Ishikawa (cell line): ENCODE measurements at regions not wholly inside any gene's neighbourhood (a gene's known extent, or its start where the extent isn't known, plus 50 kb on each side); places are given as distances from the start of the nearest gene placed in this dataset.

ENCODE experiments used
- CEBPB ChIP-seq: IDR thresholded peaks from 2 replicates; pipeline ENCODE4 v1.6.1; 2012
- CREB1 ChIP-seq: IDR thresholded peaks from 2 replicates; pipeline ENCODE4 v1.6.1; 2012; ENCODE audit warnings: low read depth
- EP300 ChIP-seq: IDR thresholded peaks from 2 replicates; pipeline ENCODE4 v1.6.1; 2012; ENCODE audit warnings: borderline replicate concordance
- NFIC ChIP-seq: IDR thresholded peaks from 2 replicates; pipeline ENCODE4 v1.6.1; 2012
- RAD21 ChIP-seq: IDR thresholded peaks from 2 replicates; pipeline ENCODE4 v1.6.1; 2012; ENCODE audit warnings: low read depth
- TAF1 ChIP-seq: IDR thresholded peaks from 2 replicates; pipeline ENCODE4 v1.6.1; 2012; ENCODE audit warnings: low read depth, mild to moderate bottlenecking
- YY1 ChIP-seq: IDR thresholded peaks from 2 replicates; pipeline ENCODE4 v1.6.1; 2012; ENCODE audit warnings: low read depth
- TF ChIP-seq, protein P1 (sequence below): IDR thresholded peaks from 2 replicates; pipeline ENCODE4 v1.6.1; 2012
- TF ChIP-seq, protein P2 (sequence below): IDR thresholded peaks from 2 replicates; pipeline ENCODE4 v1.6.1; 2012
- TF ChIP-seq, protein P3 (sequence below): IDR thresholded peaks from 2 replicates; pipeline ENCODE4 v1.6.1; 2012; ENCODE audit warnings: low read depth, mild to moderate bottlenecking

DNA sequence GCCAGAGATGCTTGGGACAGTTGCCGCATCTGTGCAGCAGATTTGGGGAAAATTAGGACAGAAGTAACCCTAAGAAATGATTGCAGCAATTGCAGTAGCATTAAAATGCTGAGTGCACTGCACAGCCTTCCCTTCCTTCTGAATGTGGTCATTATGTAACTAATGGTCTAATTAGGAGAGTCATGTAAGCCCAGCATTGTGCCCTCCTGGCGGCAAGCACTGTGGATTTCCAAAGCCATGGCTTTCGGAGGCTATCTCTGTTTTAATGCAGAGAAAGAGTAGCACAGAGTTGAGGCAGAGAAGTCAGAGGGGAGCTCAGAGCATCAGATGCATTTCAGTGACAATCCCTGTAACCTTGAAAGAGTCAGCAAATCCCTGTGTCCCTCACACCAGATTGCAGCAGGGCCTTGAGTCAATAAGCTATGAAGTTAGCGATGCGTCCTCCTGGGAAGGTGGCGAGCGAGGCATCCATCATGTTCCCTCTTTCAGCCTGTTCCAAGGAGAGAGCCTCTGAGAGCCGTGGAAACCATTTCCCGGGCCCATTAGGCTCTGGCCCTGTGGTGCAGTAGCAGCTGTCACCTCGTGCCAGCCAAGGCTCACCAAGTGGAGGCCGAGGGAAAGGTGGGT is 307.2 kb downstream of the FBXO15 start:
- TF ChIP-seq CEBPB (no peak), CREB1 (no peak), TAF1 (no peak), EP300 (no peak), NFIC (no peak), RAD21 (no peak), YY1 (no peak)
- TF ChIP-seq, protein P1, sequence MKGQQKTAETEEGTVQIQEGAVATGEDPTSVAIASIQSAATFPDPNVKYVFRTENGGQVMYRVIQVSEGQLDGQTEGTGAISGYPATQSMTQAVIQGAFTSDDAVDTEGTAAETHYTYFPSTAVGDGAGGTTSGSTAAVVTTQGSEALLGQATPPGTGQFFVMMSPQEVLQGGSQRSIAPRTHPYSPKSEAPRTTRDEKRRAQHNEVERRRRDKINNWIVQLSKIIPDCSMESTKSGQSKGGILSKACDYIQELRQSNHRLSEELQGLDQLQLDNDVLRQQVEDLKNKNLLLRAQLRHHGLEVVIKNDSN = no peak
- TF ChIP-seq, protein P2, sequence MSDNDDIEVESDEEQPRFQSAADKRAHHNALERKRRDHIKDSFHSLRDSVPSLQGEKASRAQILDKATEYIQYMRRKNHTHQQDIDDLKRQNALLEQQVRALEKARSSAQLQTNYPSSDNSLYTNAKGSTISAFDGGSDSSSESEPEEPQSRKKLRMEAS = no peak
- TF ChIP-seq, protein P3, sequence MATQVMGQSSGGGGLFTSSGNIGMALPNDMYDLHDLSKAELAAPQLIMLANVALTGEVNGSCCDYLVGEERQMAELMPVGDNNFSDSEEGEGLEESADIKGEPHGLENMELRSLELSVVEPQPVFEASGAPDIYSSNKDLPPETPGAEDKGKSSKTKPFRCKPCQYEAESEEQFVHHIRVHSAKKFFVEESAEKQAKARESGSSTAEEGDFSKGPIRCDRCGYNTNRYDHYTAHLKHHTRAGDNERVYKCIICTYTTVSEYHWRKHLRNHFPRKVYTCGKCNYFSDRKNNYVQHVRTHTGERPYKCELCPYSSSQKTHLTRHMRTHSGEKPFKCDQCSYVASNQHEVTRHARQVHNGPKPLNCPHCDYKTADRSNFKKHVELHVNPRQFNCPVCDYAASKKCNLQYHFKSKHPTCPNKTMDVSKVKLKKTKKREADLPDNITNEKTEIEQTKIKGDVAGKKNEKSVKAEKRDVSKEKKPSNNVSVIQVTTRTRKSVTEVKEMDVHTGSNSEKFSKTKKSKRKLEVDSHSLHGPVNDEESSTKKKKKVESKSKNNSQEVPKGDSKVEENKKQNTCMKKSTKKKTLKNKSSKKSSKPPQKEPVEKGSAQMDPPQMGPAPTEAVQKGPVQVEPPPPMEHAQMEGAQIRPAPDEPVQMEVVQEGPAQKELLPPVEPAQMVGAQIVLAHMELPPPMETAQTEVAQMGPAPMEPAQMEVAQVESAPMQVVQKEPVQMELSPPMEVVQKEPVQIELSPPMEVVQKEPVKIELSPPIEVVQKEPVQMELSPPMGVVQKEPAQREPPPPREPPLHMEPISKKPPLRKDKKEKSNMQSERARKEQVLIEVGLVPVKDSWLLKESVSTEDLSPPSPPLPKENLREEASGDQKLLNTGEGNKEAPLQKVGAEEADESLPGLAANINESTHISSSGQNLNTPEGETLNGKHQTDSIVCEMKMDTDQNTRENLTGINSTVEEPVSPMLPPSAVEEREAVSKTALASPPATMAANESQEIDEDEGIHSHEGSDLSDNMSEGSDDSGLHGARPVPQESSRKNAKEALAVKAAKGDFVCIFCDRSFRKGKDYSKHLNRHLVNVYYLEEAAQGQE = no peak
